Ishikawa (cell line): ENCODE measurements at regions not wholly inside any gene's neighbourhood (a gene's known extent, or its start where the extent isn't known, plus 50 kb on each side); places are given as distances from the start of the nearest gene placed in this dataset.

Source experiments
- CEBPB ChIP-seq: IDR thresholded peaks from 2 replicates; pipeline ENCODE4 v1.6.1; 2012
- CREB1 ChIP-seq: IDR thresholded peaks from 2 replicates; pipeline ENCODE4 v1.6.1; 2012; ENCODE audit warnings: low read depth
- EGR1 ChIP-seq: IDR thresholded peaks from 2 replicates; pipeline ENCODE4 v1.6.1; 2012
- EP300 ChIP-seq: IDR thresholded peaks from 2 replicates; pipeline ENCODE4 v1.6.1; 2012; ENCODE audit warnings: borderline replicate concordance
- FOXM1 ChIP-seq: IDR thresholded peaks from 2 replicates; pipeline ENCODE4 v1.6.1; 2012; ENCODE audit warnings: low read depth, borderline replicate concordance
- NFIC ChIP-seq: IDR thresholded peaks from 2 replicates; pipeline ENCODE4 v1.6.1; 2012
- RAD21 ChIP-seq: IDR thresholded peaks from 2 replicates; pipeline ENCODE4 v1.6.1; 2012; ENCODE audit warnings: low read depth
- TAF1 ChIP-seq: IDR thresholded peaks from 2 replicates; pipeline ENCODE4 v1.6.1; 2012; ENCODE audit warnings: low read depth, mild to moderate bottlenecking
- TEAD4 ChIP-seq: IDR thresholded peaks from 2 replicates; pipeline ENCODE4 v1.6.1; 2012
- YY1 ChIP-seq: IDR thresholded peaks from 2 replicates; pipeline ENCODE4 v1.6.1; 2012; ENCODE audit warnings: low read depth
- ZBTB7A ChIP-seq: IDR thresholded peaks from 2 replicates; pipeline ENCODE4 v1.6.1; 2012; ENCODE audit warnings: low read depth
- TF ChIP-seq, protein P1 (sequence below): IDR thresholded peaks from 2 replicates; pipeline ENCODE4 v1.6.1; 2012; ENCODE audit warnings: low read depth, mild to moderate bottlenecking
- TF ChIP-seq, protein P2 (sequence below): IDR thresholded peaks from 2 replicates; pipeline ENCODE4 v1.6.1; 2012

DNA sequence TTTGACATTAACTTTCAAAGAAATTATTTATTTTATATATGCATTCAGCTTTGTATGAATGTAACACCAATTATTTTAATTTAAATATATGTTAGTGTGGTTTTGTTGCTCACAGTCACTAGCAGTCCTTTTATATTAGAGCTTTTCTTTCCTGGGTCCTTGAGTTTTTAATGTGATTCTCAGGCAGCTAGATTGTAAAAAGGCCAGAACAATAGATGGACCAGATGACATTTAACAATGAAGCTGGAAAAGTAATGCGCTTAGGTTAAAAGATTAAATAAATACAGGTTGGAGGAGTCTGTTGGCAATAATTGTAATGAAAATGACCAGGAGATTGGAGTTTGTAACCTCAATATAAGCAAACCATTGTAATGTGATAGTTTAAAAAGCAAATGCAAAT lies 171.1 kb downstream of the FTCDNL1 start:
- TF ChIP-seq EP300: no peak
- TF ChIP-seq EGR1: no peak
- TF ChIP-seq RAD21: no peak
- TF ChIP-seq, protein P1, sequence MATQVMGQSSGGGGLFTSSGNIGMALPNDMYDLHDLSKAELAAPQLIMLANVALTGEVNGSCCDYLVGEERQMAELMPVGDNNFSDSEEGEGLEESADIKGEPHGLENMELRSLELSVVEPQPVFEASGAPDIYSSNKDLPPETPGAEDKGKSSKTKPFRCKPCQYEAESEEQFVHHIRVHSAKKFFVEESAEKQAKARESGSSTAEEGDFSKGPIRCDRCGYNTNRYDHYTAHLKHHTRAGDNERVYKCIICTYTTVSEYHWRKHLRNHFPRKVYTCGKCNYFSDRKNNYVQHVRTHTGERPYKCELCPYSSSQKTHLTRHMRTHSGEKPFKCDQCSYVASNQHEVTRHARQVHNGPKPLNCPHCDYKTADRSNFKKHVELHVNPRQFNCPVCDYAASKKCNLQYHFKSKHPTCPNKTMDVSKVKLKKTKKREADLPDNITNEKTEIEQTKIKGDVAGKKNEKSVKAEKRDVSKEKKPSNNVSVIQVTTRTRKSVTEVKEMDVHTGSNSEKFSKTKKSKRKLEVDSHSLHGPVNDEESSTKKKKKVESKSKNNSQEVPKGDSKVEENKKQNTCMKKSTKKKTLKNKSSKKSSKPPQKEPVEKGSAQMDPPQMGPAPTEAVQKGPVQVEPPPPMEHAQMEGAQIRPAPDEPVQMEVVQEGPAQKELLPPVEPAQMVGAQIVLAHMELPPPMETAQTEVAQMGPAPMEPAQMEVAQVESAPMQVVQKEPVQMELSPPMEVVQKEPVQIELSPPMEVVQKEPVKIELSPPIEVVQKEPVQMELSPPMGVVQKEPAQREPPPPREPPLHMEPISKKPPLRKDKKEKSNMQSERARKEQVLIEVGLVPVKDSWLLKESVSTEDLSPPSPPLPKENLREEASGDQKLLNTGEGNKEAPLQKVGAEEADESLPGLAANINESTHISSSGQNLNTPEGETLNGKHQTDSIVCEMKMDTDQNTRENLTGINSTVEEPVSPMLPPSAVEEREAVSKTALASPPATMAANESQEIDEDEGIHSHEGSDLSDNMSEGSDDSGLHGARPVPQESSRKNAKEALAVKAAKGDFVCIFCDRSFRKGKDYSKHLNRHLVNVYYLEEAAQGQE: no peak
- TF ChIP-seq CREB1: no peak
- no peak for TF ChIP-seq CEBPB
- TF ChIP-seq, protein P2, sequence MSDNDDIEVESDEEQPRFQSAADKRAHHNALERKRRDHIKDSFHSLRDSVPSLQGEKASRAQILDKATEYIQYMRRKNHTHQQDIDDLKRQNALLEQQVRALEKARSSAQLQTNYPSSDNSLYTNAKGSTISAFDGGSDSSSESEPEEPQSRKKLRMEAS: no peak
- TF ChIP-seq ZBTB7A: no peak
- no peak for TF ChIP-seq FOXM1
- no peak for TF ChIP-seq YY1
- TF ChIP-seq TAF1: no peak
- no peak for TF ChIP-seq TEAD4
- no peak for TF ChIP-seq NFIC
